ENCODE measurements at regions not wholly inside any gene's neighbourhood (a gene's known extent, or its start where the extent isn't known, plus 50 kb on each side); places are given as distances from the start of the nearest gene placed in this dataset.

GRCh38 chr13:61654481-61654880, 238.8 kb upstream of the PCDH20 start (continued):
- TF ChIP-seq ZFP91 (CRISPR knock-in tag; IDR thresholded peaks at IDR 0.05; ENCODE audit: borderline replicate concordance) (no peak), ZNF782 (CRISPR knock-in tag; IDR thresholded peaks at IDR 0.05; ENCODE audit: borderline replicate concordance) (no peak), MYC (CRISPR knock-in tag; IDR thresholded peaks at IDR 0.05; ENCODE audit: borderline replicate concordance) (no peak)

- 0% methylated on average over 2 of the region's 2 CpGs for WGBS (ENCODE audit: low lambda C conversion rate)
- no peak overlapping the region for H3K9ac ChIP-seq (ENCODE audit: insufficient read depth, low read depth, low read length)
- H3K27ac ChIP-seq (ENCODE audit: extremely low read length, insufficient read depth, low read length): no peak overlapping the region
- FAIRE-seq: no peak
- TF ChIP-seq ZNF713 (CRISPR knock-in tag; IDR thresholded peaks at IDR 0.05): no peak
- TF ChIP-seq ZBTB26 (CRISPR knock-in tag; IDR thresholded peaks at IDR 0.05; ENCODE audit: borderline replicate concordance): no peak
- TF ChIP-seq ZNF460 (CRISPR knock-in tag; IDR thresholded peaks at IDR 0.05; ENCODE audit: borderline replicate concordance): no peak
- no peak for TF ChIP-seq ZNF441 (CRISPR knock-in tag; IDR thresholded peaks at IDR 0.05; ENCODE audit: borderline replicate concordance)
- TF ChIP-seq ZNF792 (CRISPR knock-in tag; IDR thresholded peaks at IDR 0.05): no peak
- no peak for TF ChIP-seq U2AF2 (IDR thresholded peaks at IDR 0.05; ENCODE audit: low read depth, low read length)
- no peak for TF ChIP-seq ARID2 (CRISPR knock-in tag; IDR thresholded peaks at IDR 0.05; ENCODE audit: borderline replicate concordance)
- no peak for TF ChIP-seq WIZ (CRISPR knock-in tag; IDR thresholded peaks at IDR 0.05)
- no peak for TF ChIP-seq NFIC (IDR thresholded peaks at IDR 0.05; ENCODE audit: low read length)
- no peak for TF ChIP-seq ZSCAN20 (CRISPR knock-in tag; IDR thresholded peaks at IDR 0.05; ENCODE audit: borderline replicate concordance)
- TF ChIP-seq ZBTB7A (CRISPR knock-in tag; IDR thresholded peaks at IDR 0.05): no peak
- intact Hi-C loops (cut with micrococcal nuclease; ENCODE audit: unreplicated experiment) (no loop called here), in situ Hi-C loops (cut with HindIII; ENCODE audit: extremely low pct_ligation_motif_present, low pct_unique_long_range_greater_than_20kb) (no loop called here)
- ChIA-PET POLR2A (no interaction called here), CTCF (ENCODE audit: low intra/inter-chr PET ratio, low total read pairs) (no interaction called here)
- H2AFZ ChIP-seq (ENCODE audit: low read length): no peak overlapping the region
- DNase-seq (ENCODE audit: low spot score): no peak
- no peak overlapping the region for H3K4me3 ChIP-seq (replicated peaks in 1 of 3; ENCODE audit: insufficient read depth in 1 of 3, low read depth in 2 of 3, low read length in 3 of 3)
- H3K4me2 ChIP-seq (ENCODE audit: low read depth, low read length): no peak overlapping the region
- H3K4me1 ChIP-seq (ENCODE audit: insufficient read depth, low read length): no peaks in the 10 kb centered on the region
- H3K36me3 ChIP-seq (replicated peaks in 1 of 2; ENCODE audit: control insufficient read depth in 1 of 2, insufficient read depth in 2 of 2, low read length in 2 of 2): no peaks in the 10 kb centered on the region
- no peaks in the 10 kb centered on the region for H3K27me3 ChIP-seq (ENCODE audit: control insufficient read depth in 1 of 2, insufficient read depth in 2 of 2, low read length in 2 of 2)
- ATAC-seq: no peak
- no peaks in the 10 kb centered on the region for H3K9me3 ChIP-seq (ENCODE audit: low read length)
- BruUV-seq (replicated peaks): no TSS peak
- H3K79me2 ChIP-seq (ENCODE audit: insufficient read depth, low read length): no peaks in the 10 kb centered on the region
- H4K20me1 ChIP-seq (ENCODE audit: insufficient read depth, low read length): no peaks in the 10 kb centered on the region
These were observed 232.9 kb upstream of the PCDH20 start for GRCh38 chr13:61648547-61648946.
